ENCODE measurements at regions not wholly inside any gene's neighbourhood (a gene's known extent, or its start where the extent isn't known, plus 50 kb on each side); places are given as distances from the start of the nearest gene placed in this dataset.

DNA sequence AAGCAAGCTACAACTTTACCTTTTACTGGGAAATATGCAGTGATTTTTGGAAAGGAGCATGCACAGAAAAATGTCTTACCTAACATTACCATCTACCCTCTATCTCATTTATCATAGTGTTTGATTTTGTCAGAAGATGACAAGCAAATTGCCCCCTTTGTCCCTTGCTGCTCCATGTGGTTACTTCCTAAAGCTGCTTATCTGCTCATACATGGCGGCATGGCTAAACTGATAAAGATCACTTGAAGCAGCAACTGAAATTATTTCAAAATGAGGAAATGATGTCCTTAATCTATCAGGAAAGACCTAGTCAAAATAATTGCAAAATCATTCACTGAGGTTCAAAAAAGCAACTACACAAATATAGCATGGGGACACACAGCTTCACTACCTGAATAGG lies 1198.5 kb upstream of the SORCS1 start:
- POLR2A ChIA-PET = no interaction called here
- no peaks in the 10 kb centered on the region for H3K27me3 Mint-ChIP-seq (ENCODE audit: low read depth)
- CTCF ChIA-PET = no interaction called here

DNA sequence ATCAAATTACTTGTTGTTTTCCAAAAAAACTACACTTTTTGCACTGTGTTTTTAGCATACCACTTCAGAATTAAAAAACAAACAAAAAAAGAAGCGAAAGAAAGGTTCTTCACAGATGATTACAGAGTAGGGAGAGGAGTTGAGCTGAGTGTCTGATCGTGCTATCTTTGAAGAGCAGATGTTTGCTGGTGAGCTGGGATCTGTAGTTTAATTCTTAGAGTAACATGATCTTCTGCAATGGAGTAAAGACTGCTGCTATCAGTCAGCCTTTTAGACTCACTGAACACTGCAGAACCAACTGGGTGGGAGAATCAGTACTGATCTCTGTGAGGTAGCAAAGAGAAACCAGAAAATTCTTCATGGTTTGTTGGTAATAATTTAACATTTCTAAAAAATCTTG lies 1197.8 kb upstream of the SORCS1 start:
- H3K36me3 Mint-ChIP-seq = no peaks in the 10 kb centered on the region
- no peak for DNase-seq (ENCODE audit: low spot score)
- ChIA-PET POLR2A (interaction anchor here (0.5 kb wide), 1 partner anchor 11 kb away, joined by 3 read pairs; no protein-coding TSS in a partner anchor), CTCF (no interaction called here)
- no peak for ATAC-seq
- no peaks in the 10 kb centered on the region for H3K4me1 Mint-ChIP-seq
- H3K9me3 Mint-ChIP-seq = peaks cover 5% of the 10 kb centered on the region; the same call in 1 of the 2 replicates
- no peaks in the 10 kb centered on the region for H3K27me3 Mint-ChIP-seq (ENCODE audit: low read depth)
- no peak overlapping the region for H3K4me3 Mint-ChIP-seq
- no peak overlapping the region for H3K27ac Mint-ChIP-seq
- no peak for TF ChIP-seq ZNF396 (CRISPR knock-in tag; IDR thresholded peaks at IDR 0.05; ENCODE audit: borderline replicate concordance)
- no peak for TF ChIP-seq KAT7 (CRISPR knock-in tag; IDR thresholded peaks at IDR 0.05; ENCODE audit: borderline replicate concordance)
- TF ChIP-seq, protein P1, sequence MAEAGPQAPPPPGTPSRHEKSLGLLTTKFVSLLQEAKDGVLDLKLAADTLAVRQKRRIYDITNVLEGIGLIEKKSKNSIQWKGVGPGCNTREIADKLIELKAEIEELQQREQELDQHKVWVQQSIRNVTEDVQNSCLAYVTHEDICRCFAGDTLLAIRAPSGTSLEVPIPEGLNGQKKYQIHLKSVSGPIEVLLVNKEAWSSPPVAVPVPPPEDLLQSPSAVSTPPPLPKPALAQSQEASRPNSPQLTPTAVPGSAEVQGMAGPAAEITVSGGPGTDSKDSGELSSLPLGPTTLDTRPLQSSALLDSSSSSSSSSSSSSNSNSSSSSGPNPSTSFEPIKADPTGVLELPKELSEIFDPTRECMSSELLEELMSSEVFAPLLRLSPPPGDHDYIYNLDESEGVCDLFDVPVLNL (CRISPR knock-in tag; IDR thresholded peaks at IDR 0.05; ENCODE audit: borderline replicate concordance, low read depth) = no peak
- TF ChIP-seq, protein P2, sequence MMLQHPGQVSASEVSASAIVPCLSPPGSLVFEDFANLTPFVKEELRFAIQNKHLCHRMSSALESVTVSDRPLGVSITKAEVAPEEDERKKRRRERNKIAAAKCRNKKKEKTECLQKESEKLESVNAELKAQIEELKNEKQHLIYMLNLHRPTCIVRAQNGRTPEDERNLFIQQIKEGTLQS (CRISPR knock-in tag; conservative IDR thresholded peaks at IDR 0.05) = no peak
- no peak for TF ChIP-seq ZNF232 (CRISPR knock-in tag; IDR thresholded peaks at IDR 0.05)
- TF ChIP-seq, protein P3, sequence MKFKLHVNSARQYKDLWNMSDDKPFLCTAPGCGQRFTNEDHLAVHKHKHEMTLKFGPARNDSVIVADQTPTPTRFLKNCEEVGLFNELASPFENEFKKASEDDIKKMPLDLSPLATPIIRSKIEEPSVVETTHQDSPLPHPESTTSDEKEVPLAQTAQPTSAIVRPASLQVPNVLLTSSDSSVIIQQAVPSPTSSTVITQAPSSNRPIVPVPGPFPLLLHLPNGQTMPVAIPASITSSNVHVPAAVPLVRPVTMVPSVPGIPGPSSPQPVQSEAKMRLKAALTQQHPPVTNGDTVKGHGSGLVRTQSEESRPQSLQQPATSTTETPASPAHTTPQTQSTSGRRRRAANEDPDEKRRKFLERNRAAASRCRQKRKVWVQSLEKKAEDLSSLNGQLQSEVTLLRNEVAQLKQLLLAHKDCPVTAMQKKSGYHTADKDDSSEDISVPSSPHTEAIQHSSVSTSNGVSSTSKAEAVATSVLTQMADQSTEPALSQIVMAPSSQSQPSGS (CRISPR knock-in tag; IDR thresholded peaks at IDR 0.05; ENCODE audit: borderline replicate concordance, low read depth) = no peak
- TF ChIP-seq ZNF138 (CRISPR knock-in tag; conservative IDR thresholded peaks at IDR 0.05) = no peak

More for the DNA sequence above, 1198.5 kb upstream of the SORCS1 start:
- no peak for TF ChIP-seq ZNF121 (CRISPR knock-in tag; IDR thresholded peaks at IDR 0.05)
- TF ChIP-seq CREM (CRISPR knock-in tag; IDR thresholded peaks at IDR 0.05) = no peak
- TF ChIP-seq ZNF317 (CRISPR knock-in tag; IDR thresholded peaks at IDR 0.05; ENCODE audit: borderline replicate concordance, low read depth) = no peak
- TF ChIP-seq, protein P4, sequence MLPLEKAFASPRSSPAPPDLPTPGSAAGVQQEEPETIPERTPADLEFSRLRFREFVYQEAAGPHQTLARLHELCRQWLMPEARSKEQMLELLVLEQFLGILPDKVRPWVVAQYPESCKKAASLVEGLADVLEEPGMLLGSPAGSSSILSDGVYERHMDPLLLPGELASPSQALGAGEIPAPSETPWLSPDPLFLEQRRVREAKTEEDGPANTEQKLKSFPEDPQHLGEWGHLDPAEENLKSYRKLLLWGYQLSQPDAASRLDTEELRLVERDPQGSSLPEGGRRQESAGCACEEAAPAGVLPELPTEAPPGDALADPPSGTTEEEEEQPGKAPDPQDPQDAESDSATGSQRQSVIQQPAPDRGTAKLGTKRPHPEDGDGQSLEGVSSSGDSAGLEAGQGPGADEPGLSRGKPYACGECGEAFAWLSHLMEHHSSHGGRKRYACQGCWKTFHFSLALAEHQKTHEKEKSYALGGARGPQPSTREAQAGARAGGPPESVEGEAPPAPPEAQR (CRISPR knock-in tag; IDR thresholded peaks at IDR 0.05) = no peak
- TF ChIP-seq ZNF219 (CRISPR knock-in tag; IDR thresholded peaks at IDR 0.05; ENCODE audit: borderline replicate concordance) = no peak
- TF ChIP-seq, protein P5, sequence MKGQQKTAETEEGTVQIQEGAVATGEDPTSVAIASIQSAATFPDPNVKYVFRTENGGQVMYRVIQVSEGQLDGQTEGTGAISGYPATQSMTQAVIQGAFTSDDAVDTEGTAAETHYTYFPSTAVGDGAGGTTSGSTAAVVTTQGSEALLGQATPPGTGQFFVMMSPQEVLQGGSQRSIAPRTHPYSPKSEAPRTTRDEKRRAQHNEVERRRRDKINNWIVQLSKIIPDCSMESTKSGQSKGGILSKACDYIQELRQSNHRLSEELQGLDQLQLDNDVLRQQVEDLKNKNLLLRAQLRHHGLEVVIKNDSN (CRISPR knock-in tag; IDR thresholded peaks at IDR 0.05) = no peak
- TF ChIP-seq PRRX2 (CRISPR knock-in tag; IDR thresholded peaks at IDR 0.05) = no peak
- no peak for TF ChIP-seq NFYB (CRISPR knock-in tag; conservative IDR thresholded peaks at IDR 0.05; ENCODE audit: low read depth)
- TF ChIP-seq, protein P6, sequence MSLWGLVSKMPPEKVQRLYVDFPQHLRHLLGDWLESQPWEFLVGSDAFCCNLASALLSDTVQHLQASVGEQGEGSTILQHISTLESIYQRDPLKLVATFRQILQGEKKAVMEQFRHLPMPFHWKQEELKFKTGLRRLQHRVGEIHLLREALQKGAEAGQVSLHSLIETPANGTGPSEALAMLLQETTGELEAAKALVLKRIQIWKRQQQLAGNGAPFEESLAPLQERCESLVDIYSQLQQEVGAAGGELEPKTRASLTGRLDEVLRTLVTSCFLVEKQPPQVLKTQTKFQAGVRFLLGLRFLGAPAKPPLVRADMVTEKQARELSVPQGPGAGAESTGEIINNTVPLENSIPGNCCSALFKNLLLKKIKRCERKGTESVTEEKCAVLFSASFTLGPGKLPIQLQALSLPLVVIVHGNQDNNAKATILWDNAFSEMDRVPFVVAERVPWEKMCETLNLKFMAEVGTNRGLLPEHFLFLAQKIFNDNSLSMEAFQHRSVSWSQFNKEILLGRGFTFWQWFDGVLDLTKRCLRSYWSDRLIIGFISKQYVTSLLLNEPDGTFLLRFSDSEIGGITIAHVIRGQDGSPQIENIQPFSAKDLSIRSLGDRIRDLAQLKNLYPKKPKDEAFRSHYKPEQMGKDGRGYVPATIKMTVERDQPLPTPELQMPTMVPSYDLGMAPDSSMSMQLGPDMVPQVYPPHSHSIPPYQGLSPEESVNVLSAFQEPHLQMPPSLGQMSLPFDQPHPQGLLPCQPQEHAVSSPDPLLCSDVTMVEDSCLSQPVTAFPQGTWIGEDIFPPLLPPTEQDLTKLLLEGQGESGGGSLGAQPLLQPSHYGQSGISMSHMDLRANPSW (CRISPR knock-in tag; conservative IDR thresholded peaks at IDR 0.05; ENCODE audit: low read depth) = no peak
- no peak for TF ChIP-seq GRHL2 (CRISPR knock-in tag; IDR thresholded peaks at IDR 0.05; ENCODE audit: insufficient replicate concordance, severe bottlenecking)
- TF ChIP-seq, protein P7, sequence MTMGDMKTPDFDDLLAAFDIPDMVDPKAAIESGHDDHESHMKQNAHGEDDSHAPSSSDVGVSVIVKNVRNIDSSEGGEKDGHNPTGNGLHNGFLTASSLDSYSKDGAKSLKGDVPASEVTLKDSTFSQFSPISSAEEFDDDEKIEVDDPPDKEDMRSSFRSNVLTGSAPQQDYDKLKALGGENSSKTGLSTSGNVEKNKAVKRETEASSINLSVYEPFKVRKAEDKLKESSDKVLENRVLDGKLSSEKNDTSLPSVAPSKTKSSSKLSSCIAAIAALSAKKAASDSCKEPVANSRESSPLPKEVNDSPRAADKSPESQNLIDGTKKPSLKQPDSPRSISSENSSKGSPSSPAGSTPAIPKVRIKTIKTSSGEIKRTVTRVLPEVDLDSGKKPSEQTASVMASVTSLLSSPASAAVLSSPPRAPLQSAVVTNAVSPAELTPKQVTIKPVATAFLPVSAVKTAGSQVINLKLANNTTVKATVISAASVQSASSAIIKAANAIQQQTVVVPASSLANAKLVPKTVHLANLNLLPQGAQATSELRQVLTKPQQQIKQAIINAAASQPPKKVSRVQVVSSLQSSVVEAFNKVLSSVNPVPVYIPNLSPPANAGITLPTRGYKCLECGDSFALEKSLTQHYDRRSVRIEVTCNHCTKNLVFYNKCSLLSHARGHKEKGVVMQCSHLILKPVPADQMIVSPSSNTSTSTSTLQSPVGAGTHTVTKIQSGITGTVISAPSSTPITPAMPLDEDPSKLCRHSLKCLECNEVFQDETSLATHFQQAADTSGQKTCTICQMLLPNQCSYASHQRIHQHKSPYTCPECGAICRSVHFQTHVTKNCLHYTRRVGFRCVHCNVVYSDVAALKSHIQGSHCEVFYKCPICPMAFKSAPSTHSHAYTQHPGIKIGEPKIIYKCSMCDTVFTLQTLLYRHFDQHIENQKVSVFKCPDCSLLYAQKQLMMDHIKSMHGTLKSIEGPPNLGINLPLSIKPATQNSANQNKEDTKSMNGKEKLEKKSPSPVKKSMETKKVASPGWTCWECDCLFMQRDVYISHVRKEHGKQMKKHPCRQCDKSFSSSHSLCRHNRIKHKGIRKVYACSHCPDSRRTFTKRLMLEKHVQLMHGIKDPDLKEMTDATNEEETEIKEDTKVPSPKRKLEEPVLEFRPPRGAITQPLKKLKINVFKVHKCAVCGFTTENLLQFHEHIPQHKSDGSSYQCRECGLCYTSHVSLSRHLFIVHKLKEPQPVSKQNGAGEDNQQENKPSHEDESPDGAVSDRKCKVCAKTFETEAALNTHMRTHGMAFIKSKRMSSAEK (CRISPR knock-in tag; IDR thresholded peaks at IDR 0.05; ENCODE audit: borderline replicate concordance) = no peak
- TF ChIP-seq SMAD3 (CRISPR knock-in tag; IDR thresholded peaks at IDR 0.05; ENCODE audit: borderline replicate concordance) = no peak
- TF ChIP-seq, protein P8, sequence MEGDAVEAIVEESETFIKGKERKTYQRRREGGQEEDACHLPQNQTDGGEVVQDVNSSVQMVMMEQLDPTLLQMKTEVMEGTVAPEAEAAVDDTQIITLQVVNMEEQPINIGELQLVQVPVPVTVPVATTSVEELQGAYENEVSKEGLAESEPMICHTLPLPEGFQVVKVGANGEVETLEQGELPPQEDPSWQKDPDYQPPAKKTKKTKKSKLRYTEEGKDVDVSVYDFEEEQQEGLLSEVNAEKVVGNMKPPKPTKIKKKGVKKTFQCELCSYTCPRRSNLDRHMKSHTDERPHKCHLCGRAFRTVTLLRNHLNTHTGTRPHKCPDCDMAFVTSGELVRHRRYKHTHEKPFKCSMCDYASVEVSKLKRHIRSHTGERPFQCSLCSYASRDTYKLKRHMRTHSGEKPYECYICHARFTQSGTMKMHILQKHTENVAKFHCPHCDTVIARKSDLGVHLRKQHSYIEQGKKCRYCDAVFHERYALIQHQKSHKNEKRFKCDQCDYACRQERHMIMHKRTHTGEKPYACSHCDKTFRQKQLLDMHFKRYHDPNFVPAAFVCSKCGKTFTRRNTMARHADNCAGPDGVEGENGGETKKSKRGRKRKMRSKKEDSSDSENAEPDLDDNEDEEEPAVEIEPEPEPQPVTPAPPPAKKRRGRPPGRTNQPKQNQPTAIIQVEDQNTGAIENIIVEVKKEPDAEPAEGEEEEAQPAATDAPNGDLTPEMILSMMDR (IDR thresholded peaks at IDR 0.05) = no peak
- peaks cover 2% of the 10 kb centered on the region; the same call in 1 of the 2 replicates for H3K9me3 Mint-ChIP-seq
- 0 out of 2 replicates have a peak, but pooled peaks cover under 1% of the 10 kb centered on the region for H3K4me1 Mint-ChIP-seq
- no peak overlapping the region for H3K27ac Mint-ChIP-seq
- ATAC-seq = no peak
- no peak for DNase-seq (ENCODE audit: low spot score)
- no peaks in the 10 kb centered on the region for H3K36me3 Mint-ChIP-seq
- H3K4me3 Mint-ChIP-seq = no peak overlapping the region

Measured in WTC11 (cell line).